GM18870 (cell line): ENCODE measurements at regions not wholly inside any gene's neighbourhood (a gene's known extent, or its start where the extent isn't known, plus 50 kb on each side); places are given as distances from the start of the nearest gene placed in this dataset.
"Not testable (repeated sequence)": the region's sequence is repeated elsewhere in the genome, so short reads cannot be mapped to it uniquely, and the experiment has no call there.

Source experiments
- ATAC-seq: cut with Tn5 transposase; IDR thresholded peaks from one replicate; pipeline ENCODE4 v1.9.1; 2021; ENCODE audit warnings: moderate library complexity; ENCODE audit not compliant: unreplicated experiment

GRCh38 chr1:157369808-157370521, 182.3 kb downstream of the FCRL5 start:
- no peak for ATAC-seq

- ATAC-seq: not testable (repeated sequence)
These were observed 183.4 kb downstream of the FCRL5 start for GRCh38 chr1:157368941-157369340.

- no peak for ATAC-seq
These were observed 184.0 kb downstream of the FCRL5 start for GRCh38 chr1:157368363-157368762.

GRCh38 chr1:157367870-157368269, 184.4 kb downstream of the FCRL5 start:
- no peak for ATAC-seq

- ATAC-seq: no peak
These were observed 185.1 kb downstream of the FCRL5 start for GRCh38 chr1:157367091-157367739.

GRCh38 chr1:157364612-157365011, 187.7 kb downstream of the FCRL5 start:
- no peak for ATAC-seq

GRCh38 chr1:157363660-157364140, 188.6 kb downstream of the FCRL5 start:
- ATAC-seq: no peak

GRCh38 chr1:157360023-157360390, 192.3 kb downstream of the FCRL5 start:
- ATAC-seq: no peak

GRCh38 chr1:157359314-157360022, 192.8 kb downstream of the FCRL5 start:
- ATAC-seq: no peak

- no peak for ATAC-seq
These were observed 195.2 kb downstream of the FCRL5 start for GRCh38 chr1:157357111-157357510.

- no peak for ATAC-seq
These were observed 195.7 kb downstream of the FCRL5 start for GRCh38 chr1:157356601-157357000.

GRCh38 chr1:157353546-157353945, 198.8 kb downstream of the FCRL5 start:
- ATAC-seq: no peak

GRCh38 chr1:157352817-157353408, 199.4 kb downstream of the FCRL5 start:
- no peak for ATAC-seq

GRCh38 chr1:157352216-157352615, 200.1 kb downstream of the FCRL5 start:
- ATAC-seq: no peak

GRCh38 chr1:157351800-157352199, 200.5 kb downstream of the FCRL5 start:
- not testable (repeated sequence) for ATAC-seq

- no peak for ATAC-seq
These were observed 203.5 kb downstream of the FCRL5 start for GRCh38 chr1:157348538-157349480.

GRCh38 chr1:157347506-157347905, 204.8 kb downstream of the FCRL5 start:
- ATAC-seq: no peak

- ATAC-seq: not testable (repeated sequence)
These were observed 199.6 kb upstream of the ETV3 start for GRCh38 chr1:157337785-157338184.

- ATAC-seq: no peak
These were observed 196.9 kb upstream of the ETV3 start for GRCh38 chr1:157335056-157335455.

GRCh38 chr1:157334041-157334440, 195.8 kb upstream of the ETV3 start:
- ATAC-seq: no peak
